Fibroblast of the aortic adventitia (primary cell): ENCODE measurements at regions not wholly inside any gene's neighbourhood (a gene's known extent, or its start where the extent isn't known, plus 50 kb on each side); places are given as distances from the start of the nearest gene placed in this dataset.
A peak's percentile ranks its signal among the peaks of the same experiment; 100 is the strongest.

Source experiments
- DNase-seq: peaks from one replicate; pipeline ENCODE4 v3.0.0-alpha.2; 2010; ENCODE audit warnings: low read depth
- H3K4me3 ChIP-seq: 2 replicates; pipeline ENCODE4 v1.5.1; 2011; ENCODE audit warnings: low read depth, mild to moderate bottlenecking, control low read depth, low read length, moderate library complexity
- TF ChIP-seq, protein P1 (sequence below): IDR thresholded peaks from 2 replicates; pipeline ENCODE4 v1.5.1; 2011; ENCODE audit warnings: mild to moderate bottlenecking, low read length, control low read depth, inconsistent platforms; ENCODE audit not compliant: insufficient read depth

- TF ChIP-seq, protein P1, sequence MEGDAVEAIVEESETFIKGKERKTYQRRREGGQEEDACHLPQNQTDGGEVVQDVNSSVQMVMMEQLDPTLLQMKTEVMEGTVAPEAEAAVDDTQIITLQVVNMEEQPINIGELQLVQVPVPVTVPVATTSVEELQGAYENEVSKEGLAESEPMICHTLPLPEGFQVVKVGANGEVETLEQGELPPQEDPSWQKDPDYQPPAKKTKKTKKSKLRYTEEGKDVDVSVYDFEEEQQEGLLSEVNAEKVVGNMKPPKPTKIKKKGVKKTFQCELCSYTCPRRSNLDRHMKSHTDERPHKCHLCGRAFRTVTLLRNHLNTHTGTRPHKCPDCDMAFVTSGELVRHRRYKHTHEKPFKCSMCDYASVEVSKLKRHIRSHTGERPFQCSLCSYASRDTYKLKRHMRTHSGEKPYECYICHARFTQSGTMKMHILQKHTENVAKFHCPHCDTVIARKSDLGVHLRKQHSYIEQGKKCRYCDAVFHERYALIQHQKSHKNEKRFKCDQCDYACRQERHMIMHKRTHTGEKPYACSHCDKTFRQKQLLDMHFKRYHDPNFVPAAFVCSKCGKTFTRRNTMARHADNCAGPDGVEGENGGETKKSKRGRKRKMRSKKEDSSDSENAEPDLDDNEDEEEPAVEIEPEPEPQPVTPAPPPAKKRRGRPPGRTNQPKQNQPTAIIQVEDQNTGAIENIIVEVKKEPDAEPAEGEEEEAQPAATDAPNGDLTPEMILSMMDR = no peak
- H3K4me3 ChIP-seq = no peak overlapping the region
- DNase-seq = peak; percentile 86
Measured at GRCh38 chr10:63722537-63722936, 201.3 kb downstream of the REEP3 start.

DNA sequence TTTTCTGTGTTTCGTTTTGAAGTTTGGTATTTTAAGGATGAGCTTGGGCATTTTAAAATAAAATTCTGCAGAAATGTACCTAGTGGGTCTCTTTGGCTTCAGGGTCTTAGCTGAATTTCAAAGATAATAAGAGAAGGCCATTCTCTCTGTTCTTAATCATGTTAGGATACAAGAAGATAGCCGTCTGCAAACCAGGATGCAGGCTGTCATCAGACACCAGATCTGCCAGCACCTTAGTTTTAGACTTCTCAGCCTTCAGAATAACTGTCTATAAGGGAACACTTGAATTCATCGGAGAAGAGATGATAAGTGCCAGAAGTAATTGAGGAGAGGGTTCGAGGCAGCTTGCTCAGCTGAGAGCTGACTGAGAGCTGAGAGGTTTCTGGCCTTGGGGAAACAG, 202.1 kb downstream of the REEP3 start:
- DNase-seq = no peak
- TF ChIP-seq, protein P1 = no peak
- no peak overlapping the region for H3K4me3 ChIP-seq

DNA sequence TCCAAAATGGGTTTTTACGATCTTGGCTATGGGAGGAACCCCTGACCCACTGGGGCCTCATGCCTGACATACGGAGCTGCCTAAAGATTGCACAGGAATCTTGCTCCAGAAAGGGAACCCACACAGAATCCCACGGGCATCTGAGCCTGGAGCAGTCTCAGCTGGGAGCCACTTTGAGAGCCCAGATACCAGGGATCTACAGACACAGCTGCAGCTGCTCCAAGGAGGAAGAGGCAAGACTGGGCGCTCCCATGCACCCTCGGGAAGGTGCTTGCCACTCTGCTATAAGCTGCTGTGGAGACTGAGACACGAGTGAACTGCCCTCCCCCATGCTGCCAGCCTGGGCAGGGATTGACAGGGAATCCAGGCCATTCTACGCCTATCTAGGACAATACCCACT, 202.5 kb downstream of the REEP3 start:
- TF ChIP-seq, protein P1 = no peak
- no peak overlapping the region for H3K4me3 ChIP-seq
- DNase-seq = no peak

- no peak overlapping the region for H3K4me3 ChIP-seq
- TF ChIP-seq, protein P1 = peak; percentile 0
- no peak for DNase-seq
Measured at GRCh38 chr10:63724922-63725321, 203.7 kb downstream of the REEP3 start.

DNA sequence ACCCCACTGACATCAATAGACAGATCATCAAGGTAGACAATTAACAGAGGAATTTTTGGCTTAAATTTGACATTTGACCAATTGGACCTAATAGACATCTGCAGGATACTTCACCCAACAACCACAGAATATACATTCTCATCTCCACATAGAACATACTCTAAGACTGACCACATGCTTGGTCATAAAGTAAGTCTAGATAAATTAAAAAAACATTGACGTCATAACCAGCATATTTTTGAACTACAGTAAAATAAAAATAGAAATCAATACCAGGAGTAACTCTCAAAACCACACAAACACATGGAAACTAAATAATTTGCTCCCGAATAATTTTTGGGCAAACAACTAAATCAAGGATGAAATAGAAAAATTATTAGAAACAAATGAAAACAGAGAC, 205.7 kb downstream of the REEP3 start:
- TF ChIP-seq, protein P1 = no peak
- H3K4me3 ChIP-seq = no peak overlapping the region
- no peak for DNase-seq

DNA sequence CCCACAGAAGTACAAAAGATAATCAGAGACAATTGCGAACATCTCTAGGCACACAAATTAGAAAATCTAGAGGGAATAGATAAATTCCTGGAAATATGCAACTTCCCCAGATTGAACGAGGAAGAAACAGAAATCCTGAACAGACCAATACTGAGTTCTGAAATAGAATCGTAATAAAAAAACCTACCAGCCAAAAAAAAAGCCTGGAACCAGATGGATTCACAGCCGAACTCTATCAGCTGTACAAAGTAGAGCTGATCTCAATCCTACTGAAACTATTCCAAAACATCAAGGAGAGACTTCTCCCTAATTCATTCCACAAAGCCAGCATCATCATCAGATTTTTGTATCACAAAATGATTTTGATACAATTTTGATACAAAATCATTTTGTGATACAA, 206.4 kb downstream of the REEP3 start:
- H3K4me3 ChIP-seq = no peak overlapping the region
- DNase-seq = no peak
- TF ChIP-seq, protein P1 = no peak

GRCh38 chr10:63735305-63735704, 214.1 kb downstream of the REEP3 start:
- TF ChIP-seq, protein P1 = no peak
- H3K4me3 ChIP-seq = no peak overlapping the region
- DNase-seq = no peak
